ENCODE measurements at regions not wholly inside any gene's neighbourhood (a gene's known extent, or its start where the extent isn't known, plus 50 kb on each side); places are given as distances from the start of the nearest gene placed in this dataset.
"Not testable (repeated sequence)": the region's sequence is repeated elsewhere in the genome, so short reads cannot be mapped to it uniquely, and the experiment has no call there.

- no peak for DNase-seq
Observed at GRCh38 chr6:62889240-62889639, 322.0 kb upstream of the FKBP1C start.

DNA sequence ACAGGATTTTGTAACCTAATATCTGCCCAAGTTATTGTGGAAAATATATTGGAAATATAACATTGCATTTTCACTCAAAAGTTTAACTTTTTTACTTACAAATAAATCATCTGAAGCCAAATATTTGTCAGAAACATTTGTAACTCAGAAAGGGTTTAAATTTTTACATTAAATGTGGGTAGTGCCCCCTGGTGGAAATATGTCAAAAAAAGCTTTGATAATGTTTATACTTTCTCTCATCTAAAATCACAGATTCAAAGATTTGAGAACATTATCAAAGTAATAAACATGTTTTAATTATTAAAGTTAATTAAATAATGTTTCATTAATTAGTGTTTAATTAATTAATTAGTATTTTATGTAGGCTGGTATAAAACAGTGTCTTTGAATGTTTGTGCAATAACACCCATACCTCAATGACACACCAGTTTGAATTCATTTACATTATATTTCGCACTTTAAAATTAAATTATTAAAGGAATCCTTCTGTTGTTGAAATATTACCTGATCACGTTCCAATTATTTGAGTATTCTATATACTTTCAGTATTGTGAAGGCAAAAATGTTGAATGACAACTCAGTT is 320.1 kb upstream of the FKBP1C start:
- DNase-seq, result no peak

GRCh38 chr6:62894114-62894513 is 317.2 kb upstream of the FKBP1C start:
- DNase-seq, result no peak

DNA sequence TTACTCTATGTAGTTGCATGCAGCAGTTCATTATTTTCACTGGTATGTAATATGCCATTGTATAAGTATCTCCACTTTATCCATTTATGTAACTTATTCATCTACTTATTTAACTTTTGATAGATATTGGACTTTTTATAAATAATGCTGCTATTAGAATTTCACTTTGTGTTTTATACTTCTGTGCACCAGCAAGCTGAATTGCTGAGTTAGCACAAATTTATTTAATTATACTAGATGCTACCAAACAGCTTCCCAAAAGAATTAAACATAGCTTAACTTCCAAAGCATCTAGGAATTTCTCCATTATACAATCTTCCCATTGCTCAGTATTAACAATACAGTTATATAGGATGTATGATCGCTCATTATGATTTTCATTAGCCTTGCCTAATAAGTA is 308.0 kb upstream of the FKBP1C start:
- no peak for DNase-seq

GRCh38 chr6:62904687-62905086 is 306.6 kb upstream of the FKBP1C start:
- DNase-seq, result no peak

- no peak for DNase-seq
Observed at GRCh38 chr6:62914530-62914929, 296.7 kb upstream of the FKBP1C start.

DNA sequence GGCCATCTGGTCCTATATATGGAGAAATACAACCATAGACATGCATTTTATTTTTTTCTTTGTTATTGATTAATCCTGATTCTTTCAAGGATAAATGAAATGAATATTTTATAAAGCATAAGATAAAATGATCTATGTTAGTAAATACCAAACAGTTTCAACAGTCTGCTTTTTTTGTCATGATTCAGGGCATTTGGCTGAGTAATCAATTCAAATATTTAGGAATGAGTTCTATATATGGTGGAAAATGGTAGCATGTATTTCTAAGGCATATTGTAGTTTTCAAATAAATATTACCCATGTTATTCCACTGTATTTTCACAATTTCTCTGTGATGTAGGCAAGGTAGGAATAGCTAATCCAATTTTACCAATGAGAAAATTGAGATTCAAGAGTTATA is 287.5 kb upstream of the FKBP1C start:
- DNase-seq, result no peak

- DNase-seq, result no peak
Observed at GRCh38 chr6:62940848-62941247, 270.4 kb upstream of the FKBP1C start.

GRCh38 chr6:62942000-62942399 is 269.3 kb upstream of the FKBP1C start:
- no peak for DNase-seq

DNA sequence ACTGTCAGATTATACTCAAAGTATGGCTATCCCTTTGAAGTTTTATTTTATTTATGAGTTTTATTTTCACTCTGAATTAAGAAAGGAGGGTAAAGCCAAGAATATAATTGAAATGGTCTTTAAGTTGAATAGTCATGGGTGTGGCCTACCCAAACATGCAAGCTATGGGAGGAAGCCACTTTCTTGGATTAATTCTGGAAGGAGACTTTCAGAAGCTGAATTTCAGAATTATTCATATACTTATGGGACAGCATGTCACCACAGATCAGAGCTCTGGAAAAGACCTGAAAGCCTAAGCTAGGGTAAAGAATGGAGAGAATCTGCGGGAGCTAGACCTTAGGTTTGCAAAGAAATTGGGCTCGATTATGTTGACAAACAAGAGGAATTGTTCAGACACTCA is 242.4 kb upstream of the FKBP1C start:
- DNase-seq, result no peak

DNA sequence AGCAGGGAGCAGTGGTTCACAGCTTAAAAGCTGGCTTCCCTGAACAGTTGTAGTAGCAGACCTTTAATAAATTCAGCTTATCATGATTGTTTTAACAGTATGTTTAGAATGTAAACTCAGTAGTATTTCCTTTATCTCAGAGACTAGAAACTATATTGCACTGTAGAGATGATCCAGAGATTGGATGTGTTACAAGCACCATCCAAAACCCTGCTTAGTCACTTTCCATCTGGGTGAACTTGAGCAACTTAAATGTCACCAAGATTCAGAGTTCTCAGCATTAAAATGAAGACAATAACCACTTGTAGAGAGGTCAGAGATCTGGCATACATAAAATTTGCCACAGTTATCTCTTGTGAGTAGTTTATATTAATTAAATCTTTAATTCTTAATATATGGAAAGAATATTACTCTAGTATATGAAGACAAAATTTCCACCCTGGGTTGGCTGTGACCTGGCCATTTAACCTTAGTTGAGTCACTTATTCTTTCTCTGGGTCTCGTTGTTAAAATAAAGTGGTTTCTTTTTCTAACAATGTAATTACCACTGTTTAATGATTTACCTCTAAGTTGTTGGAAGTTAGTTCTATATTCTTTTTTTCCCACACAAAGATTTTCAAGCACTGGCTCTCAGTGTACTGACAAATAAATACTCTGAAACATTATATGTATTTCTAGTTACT is 239.2 kb upstream of the FKBP1C start:
- DNase-seq, result no peak

- no peak for DNase-seq
Observed at GRCh38 chr6:62974452-62974851, 236.8 kb upstream of the FKBP1C start.

- DNase-seq, result no peak
Observed at GRCh38 chr6:62976566-62976965, 234.7 kb upstream of the FKBP1C start.

DNA sequence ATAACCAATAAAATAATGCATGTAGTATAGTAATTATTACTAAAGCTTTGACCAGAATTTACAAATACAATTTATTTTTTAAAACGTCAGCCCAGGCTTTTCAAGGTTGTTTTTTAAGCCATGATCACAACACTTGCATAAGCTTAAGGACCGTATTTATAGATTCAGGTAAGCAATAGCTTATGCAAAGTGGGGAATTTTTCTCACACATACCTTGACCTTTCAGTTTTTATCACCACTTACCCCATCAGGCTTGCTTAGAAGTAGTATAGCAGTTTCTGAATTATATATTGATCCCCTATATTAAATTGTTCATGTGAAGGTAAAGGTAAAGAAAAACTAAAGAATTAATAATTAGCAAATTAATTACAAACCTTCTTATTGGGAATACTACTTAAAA is 232.3 kb upstream of the FKBP1C start:
- no peak for DNase-seq

GRCh38 chr6:62980093-62980492 is 231.2 kb upstream of the FKBP1C start:
- DNase-seq, result no peak

DNA sequence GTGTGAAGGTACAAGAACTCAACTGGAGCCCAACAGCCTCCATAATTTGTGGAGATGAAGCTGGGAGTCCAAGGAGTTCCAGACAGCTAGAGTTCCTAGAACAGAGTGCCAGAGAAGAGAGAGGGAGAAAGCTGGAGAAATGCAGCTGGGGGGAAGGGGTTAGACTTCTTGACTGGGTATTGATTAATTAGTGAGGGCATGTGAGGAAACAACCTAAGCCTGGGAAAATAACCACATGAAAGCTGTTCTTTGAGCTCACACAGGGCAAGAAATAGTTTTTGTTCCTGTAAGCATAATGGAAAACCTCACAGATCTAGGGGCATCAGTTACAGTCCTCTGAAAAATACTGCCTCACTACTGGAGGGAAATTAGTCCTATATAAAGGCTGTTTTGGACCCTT is 230.5 kb upstream of the FKBP1C start:
- no peak for DNase-seq

DNA sequence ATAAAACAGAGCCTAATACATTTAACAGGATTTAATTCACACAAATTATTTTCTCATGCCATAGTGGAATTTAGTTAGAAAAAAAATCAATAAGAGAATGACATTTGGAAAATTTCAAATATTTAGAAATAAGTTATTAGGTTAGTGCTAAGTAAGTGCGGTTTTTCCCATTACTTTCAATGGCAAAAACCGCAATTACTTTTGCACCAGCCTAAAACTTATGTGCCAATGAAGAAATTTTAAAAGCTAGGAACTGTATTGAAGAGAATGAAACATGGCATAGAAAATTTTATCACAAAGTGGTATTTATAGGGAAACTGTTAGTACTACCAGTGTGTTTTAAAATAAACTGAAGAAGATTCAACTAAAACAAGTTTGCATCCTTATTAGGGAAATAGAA is 228.3 kb upstream of the FKBP1C start:
- DNase-seq, result no peak

- DNase-seq, result not testable (repeated sequence)
Observed at GRCh38 chr6:62991696-62992095, 219.6 kb upstream of the FKBP1C start.

DNA sequence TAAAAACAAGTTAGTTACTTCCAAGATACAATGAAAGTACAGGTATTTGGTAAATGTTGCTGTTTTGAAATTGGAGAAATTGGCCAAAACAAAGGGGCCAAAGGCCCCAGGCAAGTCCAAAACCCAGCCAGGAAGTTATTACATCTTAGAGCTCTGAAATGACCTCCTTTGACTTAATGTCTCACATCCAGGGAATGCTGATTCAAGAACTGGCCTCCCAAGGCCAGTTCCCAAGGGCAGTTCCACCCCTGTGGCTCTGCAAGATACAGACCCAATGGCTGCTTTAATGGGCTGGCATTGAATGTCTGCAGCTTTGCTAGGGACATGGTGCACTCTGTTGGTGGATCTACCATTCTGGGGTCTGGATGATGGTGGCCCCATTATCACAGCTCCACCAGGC is 217.3 kb upstream of the FKBP1C start:
- DNase-seq, result no peak

GRCh38 chr6:62998022-62998421 is 213.2 kb upstream of the FKBP1C start:
- DNase-seq, result no peak

DNA sequence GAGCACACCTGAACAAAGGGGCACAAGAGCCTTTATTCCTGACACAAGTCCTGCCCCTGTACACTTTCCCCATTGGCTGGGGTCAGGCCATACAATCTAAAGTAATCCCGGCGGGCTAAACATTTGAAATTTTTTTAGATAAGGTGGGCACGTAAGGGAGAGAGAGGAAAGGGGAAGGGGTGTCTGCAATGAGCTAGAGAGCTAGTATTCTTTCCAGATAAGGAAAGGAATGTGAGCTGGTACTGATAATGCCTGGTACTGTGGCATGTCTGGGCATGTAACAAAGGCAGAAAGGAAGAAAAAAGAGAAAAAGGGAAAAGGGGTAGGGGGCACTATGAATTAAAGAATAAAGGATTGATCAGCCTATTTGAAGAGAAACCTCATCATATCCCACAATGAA is 212.0 kb upstream of the FKBP1C start:
- not testable (repeated sequence) for DNase-seq

- no peak for DNase-seq
Observed at GRCh38 chr6:62999796-63000195, 211.5 kb upstream of the FKBP1C start.

- not testable (repeated sequence) for DNase-seq
Observed at GRCh38 chr6:63006018-63006417, 205.3 kb upstream of the FKBP1C start.

GRCh38 chr6:63010962-63011361 is 200.3 kb upstream of the FKBP1C start:
- not testable (repeated sequence) for DNase-seq

GRCh38 chr6:63014290-63014689 is 197.0 kb upstream of the FKBP1C start:
- no peak for DNase-seq
